ENCODE measurements at regions not wholly inside any gene's neighbourhood (a gene's known extent, or its start where the extent isn't known, plus 50 kb on each side); places are given as distances from the start of the nearest gene placed in this dataset.

GRCh38 chr3:43180027-43180426 lies 74.1 kb upstream of the POMGNT2 start:
- no peak for DNase-seq (ENCODE audit: low read depth)

DNA sequence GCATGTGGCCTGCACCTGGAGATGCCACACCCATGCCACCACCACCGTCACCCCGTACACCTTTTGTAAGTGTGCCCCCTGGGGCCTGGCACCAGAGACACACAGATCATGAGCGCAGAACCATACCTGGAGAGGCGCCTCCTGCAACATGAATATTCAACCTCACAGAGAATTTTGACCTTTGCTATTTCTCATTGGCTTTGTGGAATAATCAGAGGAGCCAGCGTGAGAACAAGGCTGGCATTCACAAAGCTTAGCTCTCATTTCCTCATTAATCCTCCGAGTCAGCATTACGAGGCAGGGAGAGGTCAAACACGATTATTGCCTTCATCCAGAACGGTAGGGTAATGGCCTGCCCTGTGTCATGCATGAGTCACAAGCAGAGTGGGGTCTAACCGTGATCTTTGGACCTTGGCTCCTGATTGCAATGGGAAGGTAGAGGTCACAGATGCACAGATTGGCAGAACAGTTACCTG lies 73.0 kb upstream of the POMGNT2 start:
- no peak for DNase-seq (ENCODE audit: low read depth)

GRCh38 chr3:43177085-43177484 lies 71.2 kb upstream of the POMGNT2 start:
- DNase-seq (ENCODE audit: low read depth), result no peak

DNA sequence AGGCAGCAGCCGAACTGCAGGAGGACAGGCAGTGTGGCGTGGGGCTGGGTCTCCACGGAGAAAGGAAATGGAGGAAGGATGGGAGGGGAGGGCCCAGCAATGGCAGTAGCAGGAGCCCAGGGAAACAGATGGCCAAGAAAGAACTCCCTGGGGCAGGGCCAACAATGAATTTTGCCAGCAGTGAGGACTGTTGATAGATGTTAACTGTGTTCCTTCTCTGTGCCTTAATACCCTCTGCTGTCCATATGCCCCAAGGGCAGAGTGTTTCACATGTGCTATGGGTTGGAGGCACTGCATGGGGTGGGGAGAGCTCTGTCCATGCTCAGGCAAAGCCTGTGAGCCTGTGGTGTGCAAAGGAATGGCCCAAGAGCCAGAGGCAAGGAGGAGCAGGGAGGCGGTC lies 70.8 kb upstream of the POMGNT2 start:
- DNase-seq (ENCODE audit: low read depth), result no peak

GRCh38 chr3:43175541-43175940 lies 69.7 kb upstream of the POMGNT2 start:
- no peak for DNase-seq (ENCODE audit: low read depth)

DNA sequence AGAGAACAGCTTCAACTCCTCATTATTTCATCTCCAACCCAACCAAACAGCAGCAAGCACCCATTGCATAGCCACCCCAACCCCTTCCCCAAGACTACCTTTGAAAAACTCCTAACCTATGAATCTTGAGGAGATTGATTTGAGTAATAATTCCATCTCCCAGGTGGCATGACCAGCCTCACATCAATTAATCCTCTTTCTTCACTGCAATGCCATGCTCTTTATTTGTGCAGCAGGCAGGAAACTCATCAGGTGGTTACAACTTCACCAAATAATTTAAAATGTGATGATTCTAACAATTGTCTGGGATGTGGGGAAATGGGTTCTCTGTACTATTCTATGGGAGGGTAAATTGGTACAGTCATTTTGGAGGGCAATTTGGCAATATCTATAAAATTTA lies 68.1 kb upstream of the POMGNT2 start:
- DNase-seq (ENCODE audit: low read depth), result no peak

- DNase-seq (ENCODE audit: low read depth), result no peak
These were observed 65.9 kb upstream of the POMGNT2 start for GRCh38 chr3:43171748-43172147.

- no peak for DNase-seq (ENCODE audit: low read depth)
These were observed 64.7 kb upstream of the POMGNT2 start for GRCh38 chr3:43170553-43170952.

DNA sequence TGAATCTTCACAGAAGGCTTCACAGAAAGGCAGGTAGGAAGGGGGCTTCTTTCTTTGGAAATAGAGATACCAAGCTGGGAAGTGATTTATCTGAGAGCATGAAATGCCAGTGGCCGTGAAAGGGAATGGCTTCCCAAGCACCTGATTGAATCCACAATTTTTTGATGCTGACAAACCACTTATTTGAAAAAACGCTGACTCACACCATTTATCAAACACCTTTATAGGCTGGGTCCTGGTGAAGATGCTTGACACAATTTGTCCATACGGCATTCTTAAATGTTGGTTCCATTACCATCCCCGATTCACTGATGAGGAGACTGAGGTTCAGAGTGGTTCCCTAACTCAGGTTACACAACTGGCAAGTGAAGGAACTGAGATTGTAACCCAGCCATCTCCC lies 64.1 kb upstream of the POMGNT2 start:
- no peak for DNase-seq (ENCODE audit: low read depth)

GRCh38 chr3:43166406-43166805 lies 60.5 kb upstream of the POMGNT2 start:
- no peak for DNase-seq (ENCODE audit: low read depth)

- DNase-seq (ENCODE audit: low read depth), result no peak
These were observed 59.9 kb upstream of the POMGNT2 start for GRCh38 chr3:43165786-43166185.

DNA sequence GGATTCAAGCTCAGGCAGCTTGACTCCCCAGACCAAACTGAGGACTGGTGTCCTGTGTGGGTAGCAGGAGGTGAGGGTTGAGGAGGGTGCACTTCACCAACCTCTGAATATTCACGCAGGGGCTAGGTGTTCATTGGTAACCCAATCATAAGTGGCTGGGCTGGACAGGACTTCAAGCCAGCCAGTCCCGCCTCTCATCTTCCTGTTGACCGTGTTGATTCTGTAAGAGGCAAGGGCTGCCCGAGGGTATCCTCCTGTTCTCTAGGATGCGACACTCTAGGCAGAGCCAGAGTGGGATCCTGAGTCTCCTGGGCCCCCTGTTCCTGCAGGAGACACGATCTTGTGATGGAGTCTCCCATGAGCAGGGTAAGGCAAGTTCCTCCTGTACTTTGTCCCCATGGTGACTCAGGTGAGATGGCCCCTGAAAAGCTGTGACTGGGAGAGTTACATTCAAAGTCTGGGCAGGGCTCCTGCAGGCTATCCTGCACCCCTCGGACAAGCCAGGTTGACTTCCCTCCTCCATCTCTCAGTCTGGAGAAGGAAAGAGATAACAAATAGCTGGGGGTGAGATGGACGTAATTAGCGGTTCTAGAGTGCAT lies 58.1 kb upstream of the POMGNT2 start:
- no peak for DNase-seq (ENCODE audit: low read depth)

DNA sequence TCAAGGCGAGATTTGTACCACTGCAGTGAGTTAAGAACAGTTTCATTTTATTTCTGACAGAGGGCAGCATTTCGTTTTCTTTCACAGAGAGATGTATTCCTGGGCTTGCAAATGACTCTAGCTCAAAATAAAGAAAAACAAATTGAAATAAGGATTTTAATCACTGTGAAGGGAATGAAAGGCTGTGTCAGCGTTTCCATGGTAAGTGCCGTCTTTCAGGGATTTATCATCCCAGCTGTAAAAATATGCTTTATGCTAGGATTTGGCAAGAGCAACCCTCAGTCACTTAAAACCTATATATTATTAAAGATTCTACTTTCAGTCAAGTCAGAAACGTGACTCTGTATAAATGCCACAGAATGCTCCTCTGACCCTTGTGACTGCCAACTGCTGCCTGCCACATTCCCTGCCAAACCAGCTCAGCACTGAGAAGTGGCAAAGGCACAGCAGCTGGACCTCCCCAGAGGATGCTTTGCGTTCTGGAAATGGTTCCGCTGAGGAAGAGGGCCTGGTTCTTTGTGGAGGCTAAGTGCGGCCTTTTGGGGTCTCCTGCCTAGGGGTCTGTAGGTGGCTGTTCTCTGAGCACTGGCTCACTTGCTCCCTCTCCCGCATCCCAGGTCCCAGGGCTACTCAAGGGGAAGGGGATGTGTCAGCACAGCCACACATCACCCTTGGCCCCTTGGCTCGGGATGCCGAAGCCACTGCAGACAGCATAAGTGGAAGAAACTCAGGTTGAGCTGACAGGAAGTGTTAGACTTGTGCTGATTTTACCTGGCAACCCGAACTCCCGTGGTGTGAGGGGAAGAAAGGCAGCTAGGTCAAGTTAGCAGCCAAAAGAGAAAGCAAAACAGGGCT lies 56.6 kb upstream of the POMGNT2 start:
- peak; percentile 58 for DNase-seq (ENCODE audit: low read depth)

GRCh38 chr3:43161684-43162229 lies 55.9 kb upstream of the POMGNT2 start:
- no peak for DNase-seq (ENCODE audit: low read depth)

DNA sequence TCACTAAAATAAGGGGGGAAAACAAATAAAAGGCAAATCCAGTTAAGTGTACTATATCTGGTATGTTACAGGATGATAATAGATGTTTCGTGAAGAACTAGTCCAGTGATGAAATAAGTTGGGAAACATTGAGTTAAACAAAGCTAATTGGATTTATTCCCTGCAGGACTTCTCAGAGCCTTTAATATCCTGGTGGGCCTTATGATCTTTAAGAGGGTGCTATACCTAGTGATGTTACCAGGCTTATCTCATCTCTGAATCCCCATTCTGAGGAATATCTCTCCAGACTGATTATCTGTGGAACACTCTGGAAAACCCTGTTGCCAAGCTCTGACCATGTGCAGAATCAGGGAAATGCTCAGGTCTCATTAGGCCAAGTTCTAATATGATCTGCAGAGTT lies 54.8 kb upstream of the POMGNT2 start:
- no peak for DNase-seq (ENCODE audit: low read depth)

GRCh38 chr3:43159876-43160255 lies 54.0 kb upstream of the POMGNT2 start:
- no peak for DNase-seq (ENCODE audit: low read depth)

- no peak for DNase-seq (ENCODE audit: low read depth)
These were observed 53.4 kb upstream of the POMGNT2 start for GRCh38 chr3:43159131-43159875.

- DNase-seq (ENCODE audit: low read depth), result no peak
These were observed 51.1 kb upstream of the POMGNT2 start for GRCh38 chr3:43156812-43157455.

GRCh38 chr3:43155464-43156121 lies 49.7 kb upstream of the POMGNT2 start:
- peak; percentile 84 for DNase-seq (ENCODE audit: low read depth)
